Gastroesophageal sphincter (tissue), 4 donors: ENCODE measurements at regions not wholly inside any gene's neighbourhood (a gene's known extent, or its start where the extent isn't known, plus 50 kb on each side); places are given as distances from the start of the nearest gene placed in this dataset.

Experiments
- ATAC-seq: fragments of 150-250 bp; one replicate; pipeline ENCODE4 v1.9.1; 2016; ENCODE audit warnings: mild to moderate bottlenecking, moderate library complexity
- H3K27ac ChIP-seq, 4 donors: fragments of 200-600 bp; sonication (generic) in 3 of 4; 1 replicate in 3 of 4; 2 replicates in 1 of 4; pipeline ENCODE4 v1.5.1; 2016 to 2019
- H3K27me3 ChIP-seq: fragments of 200-600 bp; sonication (generic); one replicate; pipeline ENCODE4 v1.5.1; 2019
- H3K36me3 ChIP-seq, 2 donors: fragments of 200-600 bp; sonication (generic); one replicate each; pipeline ENCODE4 v1.5.1; 2019; ENCODE audit warnings: control low read depth in 1 of 2
- H3K4me1 ChIP-seq, 3 donors: fragments of 200-600 bp; sonication (generic); 1 replicate in 2 of 3; 2 replicates in 1 of 3; pipeline ENCODE4 v1.5.1; 2016 to 2019; ENCODE audit warnings: control low read depth in 2 of 3
- H3K4me3 ChIP-seq, 2 donors: fragments of 200-600 bp; sonication (generic); one replicate each; pipeline ENCODE4 v1.5.1; 2019; ENCODE audit warnings: mild to moderate bottlenecking in 1 of 2, moderate library complexity in 1 of 2
- H3K9me3 ChIP-seq, 3 donors: fragments of 200-600 bp; sonication (generic); one replicate each; pipeline ENCODE4 v1.5.1; 2017 to 2019; ENCODE audit warnings: control low read depth in 2 of 3
- EP300 ChIP-seq: sonication (generic); formaldehyde crosslinking; IDR thresholded peaks from one replicate; pipeline ENCODE4 v1.6.1; 2017; ENCODE audit warnings: antibody characterized with exemption, mild to moderate bottlenecking
- POLR2A ChIP-seq, 2 donors: fragments of 450-650 bp; IDR thresholded peaks; one replicate each; pipeline ENCODE4 v1.6.1; 2017; ENCODE audit warnings: antibody characterized with exemption in 2 of 2, mild to moderate bottlenecking in 2 of 2, moderate library complexity in 1 of 2
- POLR2AphosphoS5 ChIP-seq: sonication (generic); formaldehyde crosslinking; IDR thresholded peaks from one replicate; pipeline ENCODE4 v1.6.1; 2017; ENCODE audit warnings: antibody characterized with exemption
- WGBS, 2 donors: methylation state at CpG; one replicate each; pipeline ENCODE4 v1.1.5; 2018; ENCODE audit warnings: low coverage in 1 of 2; 5-methylcytosine and 5-hydroxymethylcytosine counted together
- TF ChIP-seq, protein P1 (sequence below), 4 experiments: fragments of 200-600 bp in 2 of 4; fragments of 450-650 bp in 2 of 4; sonication (generic) in 1 of 4; IDR thresholded peaks; one replicate each; pipeline ENCODE4 v1.5.1; 2017 to 2019; ENCODE audit warnings: antibody characterized with exemption in 4 of 4, mild to moderate bottlenecking in 2 of 4, moderate library complexity in 2 of 4

DNA sequence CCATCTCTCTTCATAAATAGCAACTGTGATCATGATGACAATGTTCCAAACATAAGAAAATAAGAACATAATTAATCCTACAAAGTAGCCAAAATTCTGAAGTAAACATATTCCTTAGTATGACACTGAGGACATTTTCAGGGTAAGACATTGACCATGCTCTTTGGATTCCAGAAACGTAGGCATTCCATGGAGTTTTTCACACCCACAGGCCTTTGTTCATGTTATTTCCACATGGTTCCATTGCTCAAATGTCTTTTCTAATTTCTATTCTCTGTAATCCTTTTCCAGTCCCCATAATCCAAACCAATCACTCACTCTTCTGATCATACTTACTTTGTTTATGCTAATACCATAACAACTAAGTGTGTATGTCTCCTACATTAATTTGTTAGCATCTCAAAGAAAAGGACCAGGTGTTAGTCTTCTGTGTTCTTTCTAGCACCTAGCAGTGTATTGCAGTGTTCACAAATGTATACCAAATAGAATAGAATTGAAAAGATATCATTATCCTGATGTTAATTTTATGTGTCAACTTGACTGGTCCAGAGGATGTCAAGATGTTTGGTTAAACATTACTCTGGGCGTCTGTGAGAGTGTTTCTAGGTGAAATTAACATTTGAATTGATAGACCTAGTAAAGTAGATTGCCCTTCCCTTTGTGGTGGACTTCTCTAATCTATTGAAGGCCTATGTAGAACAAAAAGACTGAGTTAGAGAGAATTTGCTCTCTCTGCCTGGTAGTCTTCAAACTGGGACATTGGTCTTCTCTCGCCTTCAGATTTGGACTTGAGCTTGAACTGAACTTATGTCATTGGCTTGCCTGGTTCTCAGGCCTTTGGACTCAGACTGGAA, 516.6 kb downstream of the PTPRC start:
- H3K27me3 ChIP-seq: no peaks in the 10 kb centered on the region
- H3K27ac ChIP-seq: no peak overlapping the region
- no peaks in the 10 kb centered on the region for H3K36me3 ChIP-seq
- WGBS, 2 donors: 43 to 71% methylated on average over 3 of the region's 3 CpGs
- ATAC-seq: no peak
- no peaks in the 10 kb centered on the region for H3K9me3 ChIP-seq
- no peaks in the 10 kb centered on the region for H3K4me1 ChIP-seq
- H3K4me3 ChIP-seq: no peak overlapping the region
- TF ChIP-seq POLR2AphosphoS5 (no peak), EP300 (no peak), POLR2A (IDR thresholded peaks at IDR 0.05) (no peak)
- TF ChIP-seq, protein P1, sequence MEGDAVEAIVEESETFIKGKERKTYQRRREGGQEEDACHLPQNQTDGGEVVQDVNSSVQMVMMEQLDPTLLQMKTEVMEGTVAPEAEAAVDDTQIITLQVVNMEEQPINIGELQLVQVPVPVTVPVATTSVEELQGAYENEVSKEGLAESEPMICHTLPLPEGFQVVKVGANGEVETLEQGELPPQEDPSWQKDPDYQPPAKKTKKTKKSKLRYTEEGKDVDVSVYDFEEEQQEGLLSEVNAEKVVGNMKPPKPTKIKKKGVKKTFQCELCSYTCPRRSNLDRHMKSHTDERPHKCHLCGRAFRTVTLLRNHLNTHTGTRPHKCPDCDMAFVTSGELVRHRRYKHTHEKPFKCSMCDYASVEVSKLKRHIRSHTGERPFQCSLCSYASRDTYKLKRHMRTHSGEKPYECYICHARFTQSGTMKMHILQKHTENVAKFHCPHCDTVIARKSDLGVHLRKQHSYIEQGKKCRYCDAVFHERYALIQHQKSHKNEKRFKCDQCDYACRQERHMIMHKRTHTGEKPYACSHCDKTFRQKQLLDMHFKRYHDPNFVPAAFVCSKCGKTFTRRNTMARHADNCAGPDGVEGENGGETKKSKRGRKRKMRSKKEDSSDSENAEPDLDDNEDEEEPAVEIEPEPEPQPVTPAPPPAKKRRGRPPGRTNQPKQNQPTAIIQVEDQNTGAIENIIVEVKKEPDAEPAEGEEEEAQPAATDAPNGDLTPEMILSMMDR (IDR thresholded peaks at IDR 0.05): no peak

DNA sequence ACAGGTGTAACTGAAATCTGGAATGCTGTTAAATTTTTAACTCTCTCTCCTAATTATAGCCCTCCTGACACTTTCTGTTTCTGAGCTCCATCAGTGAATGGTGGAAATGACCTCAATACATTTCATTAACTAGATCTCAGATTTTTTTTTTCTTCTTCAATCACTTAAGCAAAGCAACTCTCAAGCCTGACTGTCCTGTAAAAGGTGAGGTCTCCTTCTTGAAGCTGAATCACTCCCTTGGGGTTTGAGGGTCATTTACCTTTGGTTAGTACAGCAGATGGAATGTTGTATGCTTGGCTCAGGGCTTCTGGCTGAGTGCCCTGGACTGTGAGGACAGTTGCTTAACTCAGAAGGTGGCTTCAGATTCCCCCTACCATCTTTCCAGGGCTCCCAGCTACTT, 518.7 kb downstream of the PTPRC start:
- no peaks in the 10 kb centered on the region for H3K36me3 ChIP-seq
- H3K4me1 ChIP-seq: no peaks in the 10 kb centered on the region
- TF ChIP-seq POLR2A (IDR thresholded peaks at IDR 0.05) (no peak), POLR2AphosphoS5 (no peak), EP300 (no peak)
- TF ChIP-seq, protein P1 (IDR thresholded peaks at IDR 0.05): no peak
- no peak for ATAC-seq
- no peaks in the 10 kb centered on the region for H3K27me3 ChIP-seq
- H3K9me3 ChIP-seq: no peaks in the 10 kb centered on the region
- H3K4me3 ChIP-seq: no peak overlapping the region
- no peak overlapping the region for H3K27ac ChIP-seq

- Histone ChIP-seq H3K4me3 (no peak overlapping the region), H3K4me1 (no peaks in the 10 kb centered on the region), H3K9me3 (no peaks in the 10 kb centered on the region), H3K36me3 (no peaks in the 10 kb centered on the region), H3K27ac (no peak overlapping the region), H3K27me3 (no peaks in the 10 kb centered on the region)
- TF ChIP-seq EP300: no peak
- TF ChIP-seq, protein P1 (IDR thresholded peaks at IDR 0.05): no peak
- no peak for TF ChIP-seq POLR2A (IDR thresholded peaks at IDR 0.05)
- no peak for TF ChIP-seq POLR2AphosphoS5
- WGBS, 2 donors: 64% methylated on average over 1 of the region's 1 CpG; no CpG with 5 or more reads in 1 of the 2 donors
- ATAC-seq: no peak
These were observed 521.9 kb downstream of the PTPRC start for GRCh38 chr1:199160521-199161318.

- no peak for ATAC-seq
- Histone ChIP-seq H3K4me3 (no peak overlapping the region), H3K27ac (no peak overlapping the region), H3K36me3 (no peaks in the 10 kb centered on the region), H3K9me3 (no peaks in the 10 kb centered on the region), H3K4me1 (no peaks in the 10 kb centered on the region), H3K27me3 (no peaks in the 10 kb centered on the region)
- no peak for TF ChIP-seq POLR2AphosphoS5
These were observed 522.5 kb downstream of the PTPRC start for GRCh38 chr1:199161319-199161680.

GRCh38 chr1:199161766-199162303, 523.0 kb downstream of the PTPRC start:
- no peaks in the 10 kb centered on the region for H3K4me1 ChIP-seq
- H3K4me3 ChIP-seq: no peak overlapping the region
- no peaks in the 10 kb centered on the region for H3K36me3 ChIP-seq
- no peak overlapping the region for H3K27ac ChIP-seq
- no peaks in the 10 kb centered on the region for H3K27me3 ChIP-seq
- WGBS, 2 donors: 86 to 100% methylated on average over 3 of the region's 3 CpGs
- no peaks in the 10 kb centered on the region for H3K9me3 ChIP-seq
- ATAC-seq: no peak
- TF ChIP-seq, protein P1 (IDR thresholded peaks at IDR 0.05): no peak
- TF ChIP-seq POLR2A (IDR thresholded peaks at IDR 0.05) (no peak), POLR2AphosphoS5 (no peak), EP300 (no peak)
